ENCODE measurements at regions not wholly inside any gene's neighbourhood (a gene's known extent, or its start where the extent isn't known, plus 50 kb on each side); places are given as distances from the start of the nearest gene placed in this dataset.

DNA sequence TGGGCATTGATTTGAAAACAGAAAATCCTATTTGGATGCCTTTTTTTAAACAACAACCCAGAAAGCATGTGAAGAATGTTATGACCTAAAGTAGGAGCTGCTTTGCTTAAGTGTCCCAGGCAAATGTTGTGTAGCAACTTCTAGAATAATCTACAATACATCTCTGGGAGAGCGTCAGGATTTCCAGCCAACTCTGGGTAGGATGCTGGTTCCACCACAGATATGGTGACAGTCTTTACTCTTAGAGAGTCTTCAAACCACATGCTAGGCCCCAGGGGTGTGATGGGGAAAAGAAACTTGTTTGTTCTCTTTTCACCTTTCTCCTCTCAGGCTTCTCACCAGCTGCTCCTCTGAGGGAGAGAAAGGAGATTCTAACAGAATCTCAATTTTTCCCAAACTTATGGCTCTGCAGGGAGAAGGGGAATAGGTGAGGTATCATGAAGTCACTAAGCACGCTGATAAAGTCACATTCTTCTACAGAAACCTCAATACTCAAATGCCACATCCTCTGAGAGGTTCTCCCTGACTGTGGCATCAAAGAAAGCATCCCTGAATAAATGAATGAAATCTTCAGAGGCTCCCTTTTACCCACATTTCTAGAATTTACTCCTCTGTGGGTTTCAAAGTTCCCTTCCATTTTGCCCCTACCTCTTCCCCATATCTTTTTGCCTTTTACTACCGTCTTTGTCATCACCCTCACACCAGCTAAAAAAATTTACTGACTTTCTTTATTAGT is 171.6 kb upstream of the RAI2 start:
- no peak for DNase-seq (ENCODE audit: extremely low read depth in 1 of 4, low spot score in 3 of 4)
- TF ChIP-seq PHF21A (IDR thresholded peaks at IDR 0.05; ENCODE audit: borderline replicate concordance, low read depth), result no peak
- no peak for TF ChIP-seq TFAM (CRISPR knock-in tag; conservative IDR thresholded peaks at IDR 0.05)
- no peak for TF ChIP-seq TCF7 (IDR thresholded peaks at IDR 0.05; ENCODE audit: borderline replicate concordance)
- no peak for TF ChIP-seq ZNF408 (CRISPR knock-in tag; IDR thresholded peaks at IDR 0.05; ENCODE audit: low read depth)
- Histone ChIP-seq H3K9me1 (ENCODE audit: control insufficient read depth, insufficient read depth, low read length) (no peaks in the 10 kb centered on the region), H3K4me1 (replicated peaks in 1 of 2; ENCODE audit: control insufficient read depth in 2 of 2, insufficient read depth in 2 of 2, low read length in 2 of 2) (no peaks in the 10 kb centered on the region), H3K9ac (ENCODE audit: insufficient read depth in 1 of 2, low read depth in 2 of 2, low read length in 2 of 2) (no peak overlapping the region), H2AFZ (ENCODE audit: low read depth, low read length) (no peak overlapping the region), H3K27me3 (ENCODE audit: control insufficient read depth in 2 of 2, insufficient read depth in 2 of 2, low read length in 2 of 2) (no peaks in the 10 kb centered on the region), H4K20me1 (replicated peaks; ENCODE audit: control insufficient read depth, insufficient read depth, low read length) (no peaks in the 10 kb centered on the region), H3K4me3 (no peak overlapping the region), H3K4me2 (ENCODE audit: insufficient read depth, low read length) (no peak overlapping the region), H3K79me2 (ENCODE audit: control insufficient read depth, insufficient read depth, low read length) (no peaks in the 10 kb centered on the region), H3K36me3 (ENCODE audit: control insufficient read depth, insufficient read depth, low read length) (no peaks in the 10 kb centered on the region), H3K27ac (ENCODE audit: extremely low read depth, low read depth, low read length) (no peak overlapping the region), H3K9me3 (replicated peaks; ENCODE audit: control insufficient read depth, insufficient read depth, low read depth, low read length) (no peaks in the 10 kb centered on the region)
- 0% methylated on average over 2 of the region's 3 CpGs for WGBS (ENCODE audit: insufficient coverage, low coverage, missing lambda C conversion rate)
- in situ Hi-C loops (cut with MboI) (no loop called here), intact Hi-C loops (cut with micrococcal nuclease) (no loop called here)
- ChIA-PET POLR2A (no interaction called here), CTCF (ENCODE audit: low intra/inter-chr PET ratio) (no interaction called here)
- no TSS peak for BruUV-seq (replicated peaks)
- no peak for ATAC-seq
- no peak for FAIRE-seq

DNA sequence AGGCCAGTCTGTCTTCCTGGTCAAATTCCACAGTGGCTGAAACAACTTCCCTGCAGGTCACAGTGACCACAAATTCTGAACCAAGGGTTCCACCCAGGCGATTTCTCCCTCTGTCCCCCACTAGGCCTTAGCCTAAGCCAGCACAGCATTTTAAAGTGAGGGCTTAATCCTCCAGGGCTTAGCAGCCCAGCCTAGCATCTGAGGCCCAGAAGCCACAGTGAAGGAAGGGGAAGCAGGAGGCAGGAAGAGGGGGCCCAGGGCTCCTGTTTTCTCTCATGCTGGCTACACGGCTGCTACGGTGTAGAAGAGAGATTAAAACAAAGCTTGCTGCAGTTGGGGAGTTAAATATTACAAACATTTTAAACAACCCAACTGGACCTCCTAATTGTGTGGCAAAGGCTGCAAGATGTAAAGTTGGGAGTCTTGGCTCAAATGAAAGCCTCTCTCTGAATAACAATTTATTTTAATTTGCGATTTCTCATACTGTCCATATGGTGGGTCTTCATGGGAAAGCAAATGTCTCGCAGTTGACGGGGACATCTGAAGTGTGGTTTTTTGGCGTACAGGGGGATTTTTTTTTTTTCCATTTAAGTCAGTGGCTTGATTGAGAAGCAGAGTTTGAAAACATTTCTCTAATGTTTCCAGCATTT is 170.8 kb upstream of the RAI2 start:
- ChIA-PET CTCF (ENCODE audit: low intra/inter-chr PET ratio) (no interaction called here), POLR2A (no interaction called here)
- Histone ChIP-seq H2AFZ (ENCODE audit: low read depth, low read length) (no peak overlapping the region), H3K9me3 (replicated peaks; ENCODE audit: control insufficient read depth, insufficient read depth, low read depth, low read length) (no peaks in the 10 kb centered on the region), H3K9me1 (ENCODE audit: control insufficient read depth, insufficient read depth, low read length) (no peaks in the 10 kb centered on the region), H3K27me3 (ENCODE audit: control insufficient read depth in 2 of 2, insufficient read depth in 2 of 2, low read length in 2 of 2) (no peaks in the 10 kb centered on the region), H3K9ac (ENCODE audit: insufficient read depth in 1 of 2, low read depth in 2 of 2, low read length in 2 of 2) (no peak overlapping the region), H4K20me1 (replicated peaks; ENCODE audit: control insufficient read depth, insufficient read depth, low read length) (no peaks in the 10 kb centered on the region), H3K79me2 (ENCODE audit: control insufficient read depth, insufficient read depth, low read length) (no peaks in the 10 kb centered on the region), H3K4me2 (ENCODE audit: insufficient read depth, low read length) (no peak overlapping the region), H3K36me3 (ENCODE audit: control insufficient read depth, insufficient read depth, low read length) (no peaks in the 10 kb centered on the region), H3K4me1 (replicated peaks in 1 of 2; ENCODE audit: control insufficient read depth in 2 of 2, insufficient read depth in 2 of 2, low read length in 2 of 2) (no peaks in the 10 kb centered on the region), H3K4me3 (no peak overlapping the region), H3K27ac (ENCODE audit: extremely low read depth, low read depth, low read length) (no peak overlapping the region)
- intact Hi-C loops (cut with micrococcal nuclease) (no loop called here), in situ Hi-C loops (cut with MboI) (no loop called here)
- 0% methylated on average over 4 of the region's 7 CpGs for WGBS (ENCODE audit: insufficient coverage, low coverage, missing lambda C conversion rate)
- no TSS peak for BruUV-seq (replicated peaks)
- FAIRE-seq (no peak), ATAC-seq (no peak), DNase-seq (ENCODE audit: extremely low read depth in 1 of 4, low spot score in 3 of 4) (no peak)
- TF ChIP-seq SETDB1 (IDR thresholded peaks at IDR 0.05; ENCODE audit: low read length) (no peak), RFX1 (IDR thresholded peaks at IDR 0.05) (no peak), RAD51 (IDR thresholded peaks at IDR 0.05; ENCODE audit: borderline replicate concordance, low read depth) (no peak), ZNF766 (CRISPR knock-in tag; conservative IDR thresholded peaks at IDR 0.05) (no peak), GABPA (tag; conservative IDR thresholded peaks at IDR 0.05; ENCODE audit: low read depth) (no peak), ZNF175 (CRISPR knock-in tag; IDR thresholded peaks at IDR 0.05; ENCODE audit: low read depth) (no peak)
- TF ChIP-seq, protein P1, sequence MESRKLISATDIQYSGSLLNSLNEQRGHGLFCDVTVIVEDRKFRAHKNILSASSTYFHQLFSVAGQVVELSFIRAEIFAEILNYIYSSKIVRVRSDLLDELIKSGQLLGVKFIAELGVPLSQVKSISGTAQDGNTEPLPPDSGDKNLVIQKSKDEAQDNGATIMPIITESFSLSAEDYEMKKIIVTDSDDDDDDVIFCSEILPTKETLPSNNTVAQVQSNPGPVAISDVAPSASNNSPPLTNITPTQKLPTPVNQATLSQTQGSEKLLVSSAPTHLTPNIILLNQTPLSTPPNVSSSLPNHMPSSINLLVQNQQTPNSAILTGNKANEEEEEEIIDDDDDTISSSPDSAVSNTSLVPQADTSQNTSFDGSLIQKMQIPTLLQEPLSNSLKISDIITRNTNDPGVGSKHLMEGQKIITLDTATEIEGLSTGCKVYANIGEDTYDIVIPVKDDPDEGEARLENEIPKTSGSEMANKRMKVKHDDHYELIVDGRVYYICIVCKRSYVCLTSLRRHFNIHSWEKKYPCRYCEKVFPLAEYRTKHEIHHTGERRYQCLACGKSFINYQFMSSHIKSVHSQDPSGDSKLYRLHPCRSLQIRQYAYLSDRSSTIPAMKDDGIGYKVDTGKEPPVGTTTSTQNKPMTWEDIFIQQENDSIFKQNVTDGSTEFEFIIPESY (CRISPR knock-in tag; IDR thresholded peaks at IDR 0.05), result no peak
- TF ChIP-seq, protein P2, sequence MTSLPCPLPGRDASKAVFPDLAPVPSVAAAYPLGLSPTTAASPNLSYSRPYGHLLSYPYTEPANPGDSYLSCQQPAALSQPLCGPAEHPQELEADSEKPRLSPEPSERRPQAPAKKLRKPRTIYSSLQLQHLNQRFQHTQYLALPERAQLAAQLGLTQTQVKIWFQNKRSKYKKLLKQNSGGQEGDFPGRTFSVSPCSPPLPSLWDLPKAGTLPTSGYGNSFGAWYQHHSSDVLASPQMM (CRISPR knock-in tag; IDR thresholded peaks at IDR 0.05), result no peak

All from K562 (cell line).